ENCODE measurements at regions not wholly inside any gene's neighbourhood (a gene's known extent, or its start where the extent isn't known, plus 50 kb on each side); places are given as distances from the start of the nearest gene placed in this dataset.

- intact Hi-C loops (cut with micrococcal nuclease) = no loop called here
- no peak overlapping the region for H3K27ac ChIP-seq (ENCODE audit: low read length)
- H3K9me3 Mint-ChIP-seq = no peaks in the 10 kb centered on the region
- H3K4me3 Mint-ChIP-seq = no peak overlapping the region
- TF ChIP-seq CTCF (IDR thresholded peaks at IDR 0.05) = no peak
- H3K4me1 Mint-ChIP-seq = no peaks in the 10 kb centered on the region
- ATAC-seq (no peak), DNase-seq (no peak)
- H3K9me3 ChIP-seq (ENCODE audit: control insufficient read depth, insufficient read depth, low read length) = no peaks in the 10 kb centered on the region
- peaks cover 5 to 7% of the 10 kb centered on the region in 2 donors for H3K27me3 Mint-ChIP-seq (ENCODE audit: low read depth in 2 of 2)
- no peak overlapping the region for H3K27ac Mint-ChIP-seq
- no peaks in the 10 kb centered on the region for H3K36me3 Mint-ChIP-seq
- no peaks in the 10 kb centered on the region for H3K4me1 ChIP-seq (ENCODE audit: control insufficient read depth, insufficient read depth, low read length)
- no peaks in the 10 kb centered on the region for H3K36me3 ChIP-seq (ENCODE audit: control insufficient read depth, insufficient read depth, low read length)
- H3K27me3 ChIP-seq (ENCODE audit: control insufficient read depth, insufficient read depth, low read length) = no peaks in the 10 kb centered on the region
- H3K4me3 ChIP-seq (ENCODE audit: low read length) = no peak overlapping the region
- WGBS (ENCODE audit: insufficient coverage) = 97% methylated on average over 4 of the region's 6 CpGs
These were observed 160.3 kb upstream of the ATXN1 start for GRCh38 chr6:16921399-16922110.

GRCh38 chr6:16918586-16918985 lies 157.3 kb upstream of the ATXN1 start:
- no peak for DNase-seq
- H3K27me3 Mint-ChIP-seq (ENCODE audit: low read depth in 2 of 2) = peaks cover 5 to 7% of the 10 kb centered on the region in 2 donors
- WGBS (ENCODE audit: insufficient coverage) = 85% methylated on average over 10 of the region's 10 CpGs

DNA sequence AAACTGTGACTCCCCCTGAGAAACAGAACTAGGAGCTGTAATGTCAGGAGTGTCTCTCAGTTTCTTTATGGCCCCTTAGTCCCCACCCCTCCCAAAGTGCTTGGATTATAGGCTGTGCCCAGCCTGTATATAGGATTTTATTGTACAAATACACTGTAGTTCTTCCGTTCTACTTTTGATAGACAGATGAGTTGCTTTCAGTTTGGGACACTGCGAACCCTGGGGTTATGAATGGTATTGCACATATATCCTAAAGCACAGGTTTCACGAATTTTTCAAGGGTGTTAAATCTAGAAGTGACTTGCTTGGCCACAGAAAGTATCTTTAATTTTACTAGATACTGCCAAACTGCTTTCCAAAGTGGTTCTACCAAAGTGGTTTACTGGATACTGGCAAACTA lies 152.9 kb upstream of the ATXN1 start:
- Histone ChIP-seq H3K27me3 (ENCODE audit: control insufficient read depth, insufficient read depth, low read length) (no peaks in the 10 kb centered on the region), H3K36me3 (ENCODE audit: control insufficient read depth, insufficient read depth, low read length) (no peaks in the 10 kb centered on the region), H3K4me3 (ENCODE audit: low read length) (no peak overlapping the region), H3K27ac (ENCODE audit: low read length) (no peak overlapping the region), H3K4me1 (ENCODE audit: control insufficient read depth, insufficient read depth, low read length) (peaks cover 4% of the 10 kb centered on the region), H3K9me3 (ENCODE audit: control insufficient read depth, insufficient read depth, low read length) (peaks cover 5% of the 10 kb centered on the region)
- whole genome bisulfite sequencing (ENCODE audit: insufficient coverage) = 82% methylated on average over 3 of the region's 3 CpGs
- H3K27me3 Mint-ChIP-seq (ENCODE audit: low read depth in 2 of 2) = peaks cover 2 to 7% of the 10 kb centered on the region in 2 donors
- DNase-seq (no peak), ATAC-seq (no peak)
- H3K4me1 Mint-ChIP-seq = peaks cover 14 to 19% of the 10 kb centered on the region in 2 donors
- H3K9me3 Mint-ChIP-seq = peaks cover 0 to 7% of the 10 kb centered on the region in 2 donors
- H3K4me3 Mint-ChIP-seq = no peak overlapping the region
- no peak for TF ChIP-seq CTCF (IDR thresholded peaks at IDR 0.05)
- H3K27ac Mint-ChIP-seq = no peak overlapping the region
- H3K36me3 Mint-ChIP-seq = no peaks in the 10 kb centered on the region
- intact Hi-C loops (cut with micrococcal nuclease) = no loop called here

More at GRCh38 chr6:16918586-16918985, 157.3 kb upstream of the ATXN1 start:
- intact Hi-C loops (cut with micrococcal nuclease) = no loop called here
- H3K4me3 Mint-ChIP-seq = no peak overlapping the region
- no peaks in the 10 kb centered on the region for H3K4me1 ChIP-seq (ENCODE audit: control insufficient read depth, insufficient read depth, low read length)
- H3K36me3 ChIP-seq (ENCODE audit: control insufficient read depth, insufficient read depth, low read length) = no peaks in the 10 kb centered on the region
- H3K4me1 Mint-ChIP-seq = no peaks in the 10 kb centered on the region
- no peaks in the 10 kb centered on the region for H3K36me3 Mint-ChIP-seq
- no peak overlapping the region for H3K27ac Mint-ChIP-seq
- H3K27me3 ChIP-seq (ENCODE audit: control insufficient read depth, insufficient read depth, low read length) = no peaks in the 10 kb centered on the region
- H3K9me3 ChIP-seq (ENCODE audit: control insufficient read depth, insufficient read depth, low read length) = no peaks in the 10 kb centered on the region
- peaks cover 0 to under 1% of the 10 kb centered on the region in 2 donors for H3K9me3 Mint-ChIP-seq
- H3K4me3 ChIP-seq (ENCODE audit: low read length) = no peak overlapping the region
- H3K27ac ChIP-seq (ENCODE audit: low read length) = no peak overlapping the region
- no peak for TF ChIP-seq CTCF (IDR thresholded peaks at IDR 0.05)
- ATAC-seq = no peak

- Histone ChIP-seq H3K4me3 (ENCODE audit: low read length) (no peak overlapping the region), H3K27me3 (ENCODE audit: control insufficient read depth, insufficient read depth, low read length) (no peaks in the 10 kb centered on the region), H3K27ac (ENCODE audit: low read length) (no peak overlapping the region), H3K36me3 (ENCODE audit: control insufficient read depth, insufficient read depth, low read length) (no peaks in the 10 kb centered on the region), H3K9me3 (ENCODE audit: control insufficient read depth, insufficient read depth, low read length) (peaks cover 5% of the 10 kb centered on the region), H3K4me1 (ENCODE audit: control insufficient read depth, insufficient read depth, low read length) (peaks cover 4% of the 10 kb centered on the region)
- no peak for ATAC-seq
- H3K9me3 Mint-ChIP-seq = peaks cover 0 to 7% of the 10 kb centered on the region in 2 donors
- no peaks in the 10 kb centered on the region for H3K36me3 Mint-ChIP-seq
- H3K4me3 Mint-ChIP-seq = no peak overlapping the region
- no peak for DNase-seq
- peaks cover 14 to 19% of the 10 kb centered on the region in 2 donors for H3K4me1 Mint-ChIP-seq
- intact Hi-C loops (cut with micrococcal nuclease) = no loop called here
- no peak overlapping the region for H3K27ac Mint-ChIP-seq
- TF ChIP-seq CTCF (IDR thresholded peaks at IDR 0.05) = no peak
- H3K27me3 Mint-ChIP-seq (ENCODE audit: low read depth in 2 of 2) = peaks cover 0 to 9% of the 10 kb centered on the region in 2 donors
These were observed 151.5 kb upstream of the ATXN1 start for GRCh38 chr6:16912756-16913155.
